IMR-90 (cell line): ENCODE measurements at regions not wholly inside any gene's neighbourhood (a gene's known extent, or its start where the extent isn't known, plus 50 kb on each side); places are given as distances from the start of the nearest gene placed in this dataset.

ENCODE experiments used
- MXI1 ChIP-seq: IDR thresholded peaks from 2 replicates; pipeline ENCODE4 v1.6.1; 2012; ENCODE audit warnings: low read depth, mild to moderate bottlenecking, low read length, moderate library complexity, borderline replicate concordance
- TF ChIP-seq, protein P1 (sequence below): conservative IDR thresholded peaks from 2 replicates; pipeline ENCODE4 v1.5.1; 2012; ENCODE audit warnings: mild to moderate bottlenecking, low read depth, low read length, improper control_type of control experiment

DNA sequence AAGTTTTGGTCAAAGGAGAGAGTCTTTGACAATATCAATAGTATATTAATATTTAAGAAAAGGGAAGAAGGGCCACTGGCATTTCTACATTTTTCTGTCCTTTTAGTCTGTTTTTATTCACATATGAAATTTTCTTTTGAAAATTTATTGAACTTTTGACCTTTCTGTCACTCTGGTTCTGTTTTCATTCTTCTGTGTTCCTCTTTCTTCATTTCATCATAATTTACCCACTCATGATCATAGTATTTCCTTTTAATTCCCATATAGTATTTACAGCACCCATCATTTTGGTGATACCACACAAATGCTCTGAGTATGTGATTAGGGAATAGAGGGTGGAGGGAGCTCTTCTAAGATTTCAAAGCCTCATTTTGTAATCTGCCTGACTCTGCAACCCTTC lies 142.8 kb downstream of the GJA1 start:
- TF ChIP-seq MXI1, result no peak
- TF ChIP-seq, protein P1, sequence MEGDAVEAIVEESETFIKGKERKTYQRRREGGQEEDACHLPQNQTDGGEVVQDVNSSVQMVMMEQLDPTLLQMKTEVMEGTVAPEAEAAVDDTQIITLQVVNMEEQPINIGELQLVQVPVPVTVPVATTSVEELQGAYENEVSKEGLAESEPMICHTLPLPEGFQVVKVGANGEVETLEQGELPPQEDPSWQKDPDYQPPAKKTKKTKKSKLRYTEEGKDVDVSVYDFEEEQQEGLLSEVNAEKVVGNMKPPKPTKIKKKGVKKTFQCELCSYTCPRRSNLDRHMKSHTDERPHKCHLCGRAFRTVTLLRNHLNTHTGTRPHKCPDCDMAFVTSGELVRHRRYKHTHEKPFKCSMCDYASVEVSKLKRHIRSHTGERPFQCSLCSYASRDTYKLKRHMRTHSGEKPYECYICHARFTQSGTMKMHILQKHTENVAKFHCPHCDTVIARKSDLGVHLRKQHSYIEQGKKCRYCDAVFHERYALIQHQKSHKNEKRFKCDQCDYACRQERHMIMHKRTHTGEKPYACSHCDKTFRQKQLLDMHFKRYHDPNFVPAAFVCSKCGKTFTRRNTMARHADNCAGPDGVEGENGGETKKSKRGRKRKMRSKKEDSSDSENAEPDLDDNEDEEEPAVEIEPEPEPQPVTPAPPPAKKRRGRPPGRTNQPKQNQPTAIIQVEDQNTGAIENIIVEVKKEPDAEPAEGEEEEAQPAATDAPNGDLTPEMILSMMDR, result no peak
